Stomach (tissue), 4 donors: ENCODE measurements at regions not wholly inside any gene's neighbourhood (a gene's known extent, or its start where the extent isn't known, plus 50 kb on each side); places are given as distances from the start of the nearest gene placed in this dataset.

ENCODE experiments used
- POLR2A ChIP-seq, 4 donors: fragments of 450-650 bp; IDR thresholded peaks; one replicate each; pipeline ENCODE4 v1.6.1; 2016; ENCODE audit warnings: antibody characterized with exemption in 4 of 4, control low read depth in 2 of 4, mild to moderate bottlenecking in 1 of 4, moderate library complexity in 1 of 4
- POLR2AphosphoS5 ChIP-seq, 3 donors: sonication (generic); formaldehyde crosslinking; IDR thresholded peaks; one replicate each; pipeline ENCODE4 v1.6.1; 2016; ENCODE audit warnings: antibody characterized with exemption in 3 of 3

- TF ChIP-seq POLR2A (IDR thresholded peaks at IDR 0.05), result no peak
- TF ChIP-seq POLR2AphosphoS5 (IDR thresholded peaks at IDR 0.05), result no peak
Observed at GRCh38 chr12:46678426-46678825, 147.4 kb downstream of the SLC38A4 start.
